ENCODE measurements at regions not wholly inside any gene's neighbourhood (a gene's known extent, or its start where the extent isn't known, plus 50 kb on each side); places are given as distances from the start of the nearest gene placed in this dataset.

DNA sequence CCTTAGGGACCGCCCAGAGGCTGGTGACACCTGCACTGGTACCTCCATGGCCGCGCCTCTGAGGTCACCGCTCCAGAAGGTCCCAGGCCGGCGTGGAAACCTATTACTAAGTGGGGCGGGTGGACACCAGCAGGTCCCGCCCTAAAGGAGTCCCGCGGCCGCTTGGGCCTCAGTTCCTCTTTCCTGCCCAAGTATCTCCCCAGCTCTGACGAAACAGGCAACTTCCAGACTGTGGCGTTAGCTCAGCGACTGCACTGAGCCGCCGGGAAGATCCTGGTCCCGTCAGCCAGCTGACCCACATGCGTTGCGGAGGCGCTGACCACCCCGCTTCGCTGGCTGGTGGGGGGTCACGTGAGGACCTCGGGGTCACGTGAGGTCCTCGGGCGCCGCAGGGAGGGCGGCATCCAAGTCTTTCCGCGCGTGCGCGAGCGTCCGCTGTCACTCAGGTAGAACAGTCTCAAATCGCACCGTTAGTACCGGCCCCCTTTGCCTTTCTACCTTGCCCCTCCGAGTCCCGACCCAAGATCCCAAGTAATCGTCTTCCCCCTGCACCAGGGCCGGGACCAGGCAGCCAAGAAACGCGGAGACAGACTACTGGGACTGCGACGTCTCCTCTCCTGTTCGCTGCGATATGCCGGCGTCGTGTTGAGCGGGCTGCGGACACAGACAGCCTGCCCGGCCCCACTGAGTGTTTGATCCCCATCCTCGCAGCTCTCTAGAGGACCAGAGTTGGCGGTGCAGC lies 53.7 kb upstream of the KDM4C start:
- intact Hi-C loops (cut with micrococcal nuclease; ENCODE audit: unreplicated experiment) = no loop called here
- CTCF ChIA-PET = no interaction called here
- Histone ChIP-seq H3K36me3 (ENCODE audit: control insufficient read depth, insufficient read depth, low read length) (no peaks in the 10 kb centered on the region), H3K4me3 (ENCODE audit: low read depth in 2 of 2, low read length in 2 of 2) (peak overlapping the region; percentile 49 to 58), H3K27me3 (ENCODE audit: control insufficient read depth, insufficient read depth, low read length) (no peaks in the 10 kb centered on the region), H3K9me3 (ENCODE audit: control insufficient read depth, insufficient read depth, low read depth, low read length) (no peaks in the 10 kb centered on the region), H3K27ac (ENCODE audit: low read length) (peak overlapping the region; percentile 57), H3K4me1 (ENCODE audit: control insufficient read depth, insufficient read depth, low read length) (no peaks in the 10 kb centered on the region)
- POLR2A ChIA-PET = no interaction called here
- in situ Hi-C loops (cut with HindIII; ENCODE audit: low pct_unique_long_range_greater_than_20kb, low sequenced_read_pairs) = no loop called here
- BruUV-seq (replicated peaks) = no TSS peak
- DNase-seq (ENCODE audit: low read depth, low spot score) (no peak), ATAC-seq (peak; percentile 90)
- TF ChIP-seq TCF7L2 (IDR thresholded peaks at IDR 0.05; ENCODE audit: low read depth, low read length) (0 out of 2 replicates have a peak, but pooled peaks have one; percentile 36), SIN3A (IDR thresholded peaks at IDR 0.05; ENCODE audit: borderline replicate concordance, insufficient read depth, low read depth, low read length) (no peak), POLR2AphosphoS5 (IDR thresholded peaks at IDR 0.05; ENCODE audit: low read depth, low read length) (peak; percentile 48; the same call in 1 of the 2 replicates)
- TF ChIP-seq, protein P1, sequence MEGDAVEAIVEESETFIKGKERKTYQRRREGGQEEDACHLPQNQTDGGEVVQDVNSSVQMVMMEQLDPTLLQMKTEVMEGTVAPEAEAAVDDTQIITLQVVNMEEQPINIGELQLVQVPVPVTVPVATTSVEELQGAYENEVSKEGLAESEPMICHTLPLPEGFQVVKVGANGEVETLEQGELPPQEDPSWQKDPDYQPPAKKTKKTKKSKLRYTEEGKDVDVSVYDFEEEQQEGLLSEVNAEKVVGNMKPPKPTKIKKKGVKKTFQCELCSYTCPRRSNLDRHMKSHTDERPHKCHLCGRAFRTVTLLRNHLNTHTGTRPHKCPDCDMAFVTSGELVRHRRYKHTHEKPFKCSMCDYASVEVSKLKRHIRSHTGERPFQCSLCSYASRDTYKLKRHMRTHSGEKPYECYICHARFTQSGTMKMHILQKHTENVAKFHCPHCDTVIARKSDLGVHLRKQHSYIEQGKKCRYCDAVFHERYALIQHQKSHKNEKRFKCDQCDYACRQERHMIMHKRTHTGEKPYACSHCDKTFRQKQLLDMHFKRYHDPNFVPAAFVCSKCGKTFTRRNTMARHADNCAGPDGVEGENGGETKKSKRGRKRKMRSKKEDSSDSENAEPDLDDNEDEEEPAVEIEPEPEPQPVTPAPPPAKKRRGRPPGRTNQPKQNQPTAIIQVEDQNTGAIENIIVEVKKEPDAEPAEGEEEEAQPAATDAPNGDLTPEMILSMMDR (IDR thresholded peaks at IDR 0.05) = no peak
- TF ChIP-seq, protein P2, sequence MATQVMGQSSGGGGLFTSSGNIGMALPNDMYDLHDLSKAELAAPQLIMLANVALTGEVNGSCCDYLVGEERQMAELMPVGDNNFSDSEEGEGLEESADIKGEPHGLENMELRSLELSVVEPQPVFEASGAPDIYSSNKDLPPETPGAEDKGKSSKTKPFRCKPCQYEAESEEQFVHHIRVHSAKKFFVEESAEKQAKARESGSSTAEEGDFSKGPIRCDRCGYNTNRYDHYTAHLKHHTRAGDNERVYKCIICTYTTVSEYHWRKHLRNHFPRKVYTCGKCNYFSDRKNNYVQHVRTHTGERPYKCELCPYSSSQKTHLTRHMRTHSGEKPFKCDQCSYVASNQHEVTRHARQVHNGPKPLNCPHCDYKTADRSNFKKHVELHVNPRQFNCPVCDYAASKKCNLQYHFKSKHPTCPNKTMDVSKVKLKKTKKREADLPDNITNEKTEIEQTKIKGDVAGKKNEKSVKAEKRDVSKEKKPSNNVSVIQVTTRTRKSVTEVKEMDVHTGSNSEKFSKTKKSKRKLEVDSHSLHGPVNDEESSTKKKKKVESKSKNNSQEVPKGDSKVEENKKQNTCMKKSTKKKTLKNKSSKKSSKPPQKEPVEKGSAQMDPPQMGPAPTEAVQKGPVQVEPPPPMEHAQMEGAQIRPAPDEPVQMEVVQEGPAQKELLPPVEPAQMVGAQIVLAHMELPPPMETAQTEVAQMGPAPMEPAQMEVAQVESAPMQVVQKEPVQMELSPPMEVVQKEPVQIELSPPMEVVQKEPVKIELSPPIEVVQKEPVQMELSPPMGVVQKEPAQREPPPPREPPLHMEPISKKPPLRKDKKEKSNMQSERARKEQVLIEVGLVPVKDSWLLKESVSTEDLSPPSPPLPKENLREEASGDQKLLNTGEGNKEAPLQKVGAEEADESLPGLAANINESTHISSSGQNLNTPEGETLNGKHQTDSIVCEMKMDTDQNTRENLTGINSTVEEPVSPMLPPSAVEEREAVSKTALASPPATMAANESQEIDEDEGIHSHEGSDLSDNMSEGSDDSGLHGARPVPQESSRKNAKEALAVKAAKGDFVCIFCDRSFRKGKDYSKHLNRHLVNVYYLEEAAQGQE (IDR thresholded peaks at IDR 0.05; ENCODE audit: insufficient read depth in 1 of 2, low read depth in 2 of 2, low read length in 1 of 2) = no peak

GRCh38 chr9:6702707-6703106 lies 55.1 kb upstream of the KDM4C start:
- Histone ChIP-seq H3K27me3 (ENCODE audit: control insufficient read depth, insufficient read depth, low read length) (no peaks in the 10 kb centered on the region), H3K36me3 (ENCODE audit: control insufficient read depth, insufficient read depth, low read length) (no peaks in the 10 kb centered on the region), H3K27ac (ENCODE audit: low read length) (no peak overlapping the region), H3K4me3 (ENCODE audit: low read depth in 2 of 2, low read length in 2 of 2) (no peak overlapping the region), H3K9me3 (ENCODE audit: control insufficient read depth, insufficient read depth, low read depth, low read length) (no peaks in the 10 kb centered on the region), H3K4me1 (ENCODE audit: control insufficient read depth, insufficient read depth, low read length) (no peaks in the 10 kb centered on the region)
- intact Hi-C loops (cut with micrococcal nuclease; ENCODE audit: unreplicated experiment) (no loop called here), in situ Hi-C loops (cut with HindIII; ENCODE audit: low pct_unique_long_range_greater_than_20kb, low sequenced_read_pairs) (no loop called here)
- DNase-seq (ENCODE audit: low read depth, low spot score) (no peak), ATAC-seq (no peak)
- BruUV-seq (replicated peaks) = no TSS peak
- ChIA-PET POLR2A (no interaction called here), CTCF (no interaction called here)
- no peak for TF ChIP-seq SIN3A (IDR thresholded peaks at IDR 0.05; ENCODE audit: borderline replicate concordance, insufficient read depth, low read depth, low read length)
- TF ChIP-seq, protein P2 (IDR thresholded peaks at IDR 0.05; ENCODE audit: insufficient read depth in 1 of 2, low read depth in 2 of 2, low read length in 1 of 2) = no peak
- TF ChIP-seq, protein P1 (IDR thresholded peaks at IDR 0.05) = no peak
